T-helper 22 cell (primary cell): ENCODE measurements at regions not wholly inside any gene's neighbourhood (a gene's known extent, or its start where the extent isn't known, plus 50 kb on each side); places are given as distances from the start of the nearest gene placed in this dataset.

Source experiments
- DNase-seq: peaks from one replicate; pipeline ENCODE4 v3.0.0-alpha.2; 2020; ENCODE audit warnings: low read depth

- DNase-seq, result no peak
Observed at GRCh38 chr6:33967966-33968724, 164.3 kb upstream of the MLN start.

DNA sequence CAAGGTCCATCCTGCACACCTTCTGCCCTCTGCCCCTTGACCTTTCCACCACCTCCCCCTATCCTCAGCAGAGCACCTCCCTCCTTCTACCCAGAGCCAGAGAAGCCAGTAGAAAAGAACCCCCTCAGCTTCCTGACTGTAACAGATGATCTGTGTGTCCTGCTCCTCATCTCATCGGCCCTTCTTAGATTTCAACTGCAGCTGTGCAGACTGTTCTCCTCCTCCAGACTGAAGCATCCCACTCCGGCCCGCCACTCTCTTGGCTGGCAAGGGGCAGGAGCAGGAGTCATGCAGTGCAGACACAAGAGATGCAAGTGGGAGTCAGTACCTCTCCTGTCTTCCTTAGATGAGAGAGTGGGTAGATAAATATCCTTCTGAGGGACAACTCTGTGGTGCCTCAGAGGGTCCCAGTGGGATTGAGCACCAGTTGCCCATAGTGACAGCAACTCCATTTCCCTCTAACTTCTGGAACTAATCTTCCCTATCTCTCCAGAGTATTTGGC, 163.5 kb upstream of the MLN start:
- no peak for DNase-seq

GRCh38 chr6:33966536-33966935, 162.7 kb upstream of the MLN start:
- DNase-seq, result no peak

- DNase-seq, result no peak
Observed at GRCh38 chr6:33965766-33966165, 162.0 kb upstream of the MLN start.

DNA sequence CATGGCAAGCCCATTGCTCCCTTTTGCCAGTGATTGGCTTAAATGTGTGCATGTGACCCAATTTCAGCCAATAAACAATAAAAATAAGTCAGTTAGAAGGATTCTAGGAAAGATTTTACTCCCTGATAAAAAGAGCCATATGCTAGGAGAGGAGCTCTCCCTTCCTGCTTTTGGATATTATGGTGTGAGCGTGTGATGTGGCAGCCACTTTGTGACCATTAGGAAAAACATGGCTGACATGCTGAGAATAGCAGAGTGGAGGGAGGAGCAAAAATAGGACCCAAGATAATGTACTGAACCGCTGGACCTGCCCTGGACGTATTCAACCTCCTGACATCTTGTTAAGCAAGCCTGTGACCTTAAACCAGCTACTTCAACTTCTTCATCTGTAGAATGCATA, 160.6 kb upstream of the MLN start:
- no peak for DNase-seq

DNA sequence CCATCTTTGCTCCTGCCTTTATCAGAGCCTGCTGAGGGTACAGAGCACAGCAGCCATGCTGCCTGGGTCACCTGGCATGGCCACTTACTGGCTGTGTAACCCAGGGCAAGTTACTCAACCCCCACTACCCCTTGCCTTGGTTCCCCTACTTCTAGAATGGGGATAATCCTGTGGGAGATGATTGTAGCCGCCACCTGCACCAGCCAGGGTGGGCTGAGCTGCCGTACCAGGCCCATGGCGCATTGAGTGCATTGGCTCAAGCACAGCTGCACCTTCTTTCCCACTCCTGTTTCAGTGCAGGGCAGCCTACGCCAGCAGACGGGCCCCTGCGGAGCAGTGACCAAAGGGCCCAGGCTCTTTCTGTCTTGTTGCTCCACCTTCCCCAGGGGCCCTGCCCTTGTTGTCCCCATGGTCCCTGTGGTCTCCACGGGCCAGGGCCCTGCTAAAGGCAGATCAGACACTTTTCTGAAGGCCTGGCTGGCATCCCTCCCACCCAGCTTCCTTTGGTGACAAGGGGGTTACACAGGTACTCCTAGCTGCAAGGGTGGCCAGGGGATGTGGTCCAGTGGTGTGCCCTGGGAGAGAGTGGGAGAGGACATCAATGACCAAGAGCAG, 159.4 kb upstream of the MLN start:
- DNase-seq, result no peak

DNA sequence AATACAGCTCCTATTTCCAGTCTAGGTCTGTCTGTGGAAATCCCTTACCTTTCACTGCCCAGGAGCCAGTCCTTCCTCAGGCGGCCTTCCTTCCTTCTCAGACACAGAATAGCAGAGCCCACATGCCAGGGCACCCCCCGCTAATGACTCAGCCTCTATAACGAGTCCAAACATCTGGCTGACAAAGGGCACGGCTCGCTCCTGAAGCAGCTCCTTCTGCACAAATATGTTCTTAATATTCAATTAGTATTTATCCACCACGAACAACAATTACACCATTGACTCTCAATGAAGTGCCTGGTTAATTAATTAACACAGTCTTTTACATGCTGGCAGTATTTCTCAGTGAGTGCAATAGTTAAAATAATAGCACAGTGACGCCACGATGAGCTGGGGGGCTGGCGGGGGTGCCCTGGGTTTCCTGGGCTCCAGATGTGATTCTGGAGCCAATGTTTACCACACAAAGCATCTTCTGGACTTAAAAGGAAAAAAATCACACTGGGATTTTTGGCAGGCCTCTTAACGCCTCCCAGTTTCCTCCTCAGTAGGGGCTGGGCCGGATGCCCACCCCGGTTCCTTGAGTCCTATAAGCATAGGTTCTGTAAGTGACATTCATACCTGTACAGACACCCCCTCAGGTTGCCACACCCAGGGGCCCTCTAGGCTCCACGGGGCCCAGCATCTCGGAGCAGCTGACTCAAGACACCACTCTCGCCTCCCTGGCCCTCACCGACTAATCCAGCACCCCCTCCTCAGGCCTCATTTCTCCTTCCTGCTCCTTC, 158.6 kb upstream of the MLN start:
- DNase-seq, result no peak

DNA sequence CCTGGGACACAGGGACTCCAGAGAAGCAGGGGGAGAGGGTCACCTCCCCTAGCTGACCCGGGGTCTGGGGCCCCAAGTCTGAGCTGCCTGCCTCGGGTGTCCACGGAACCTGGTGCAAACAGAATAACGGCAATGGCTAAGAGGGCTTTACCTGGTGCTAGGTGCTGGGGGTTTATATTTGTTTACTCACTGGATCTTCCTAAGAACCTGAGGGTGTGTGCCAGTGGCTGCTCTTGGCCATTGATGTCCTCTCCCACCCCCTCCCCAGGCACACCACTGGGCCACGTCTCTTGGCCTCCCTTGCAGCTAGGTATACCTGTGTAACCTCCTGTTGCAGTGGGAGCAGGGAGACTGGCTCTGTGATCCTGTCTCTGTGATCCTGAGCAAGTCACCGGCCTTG, 157.9 kb upstream of the MLN start:
- DNase-seq, result no peak

- DNase-seq, result no peak
Observed at GRCh38 chr6:33960345-33961313, 156.8 kb upstream of the MLN start.

DNA sequence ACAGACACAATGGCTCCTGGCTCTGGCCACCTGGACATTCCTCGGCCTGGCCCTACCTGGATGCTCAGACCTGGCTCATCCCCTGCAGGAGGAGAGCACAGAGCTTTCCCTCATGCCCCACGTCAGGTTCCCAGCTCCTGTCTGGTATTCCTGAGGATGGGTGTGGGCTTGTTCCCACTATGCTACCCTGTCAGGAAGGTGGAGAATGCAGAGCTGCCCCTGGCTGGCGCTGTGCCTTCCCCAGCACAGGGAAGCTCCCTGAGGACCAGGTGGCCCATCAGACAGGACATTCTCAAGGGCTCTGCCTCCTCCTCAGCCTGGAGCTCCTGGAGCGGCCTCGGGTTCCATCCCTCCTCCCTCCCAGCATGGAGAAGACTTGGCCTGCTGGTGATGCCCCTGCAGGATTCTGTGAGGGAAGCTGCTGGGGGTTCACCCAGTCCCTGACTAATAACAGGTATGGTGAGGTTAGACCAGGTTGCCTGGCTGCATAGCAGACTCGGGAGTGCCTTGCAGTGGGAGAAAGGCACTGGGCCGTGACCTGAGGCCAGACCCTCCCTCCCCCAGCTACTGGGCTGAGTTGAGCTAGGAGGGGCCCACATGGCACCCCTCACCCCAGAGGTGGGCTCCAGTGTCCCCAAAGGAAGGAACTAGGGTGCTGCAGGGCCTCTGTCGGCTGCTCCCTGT, 156.0 kb upstream of the MLN start:
- DNase-seq, result no peak

GRCh38 chr6:33959329-33959651, 155.5 kb upstream of the MLN start:
- DNase-seq, result no peak

DNA sequence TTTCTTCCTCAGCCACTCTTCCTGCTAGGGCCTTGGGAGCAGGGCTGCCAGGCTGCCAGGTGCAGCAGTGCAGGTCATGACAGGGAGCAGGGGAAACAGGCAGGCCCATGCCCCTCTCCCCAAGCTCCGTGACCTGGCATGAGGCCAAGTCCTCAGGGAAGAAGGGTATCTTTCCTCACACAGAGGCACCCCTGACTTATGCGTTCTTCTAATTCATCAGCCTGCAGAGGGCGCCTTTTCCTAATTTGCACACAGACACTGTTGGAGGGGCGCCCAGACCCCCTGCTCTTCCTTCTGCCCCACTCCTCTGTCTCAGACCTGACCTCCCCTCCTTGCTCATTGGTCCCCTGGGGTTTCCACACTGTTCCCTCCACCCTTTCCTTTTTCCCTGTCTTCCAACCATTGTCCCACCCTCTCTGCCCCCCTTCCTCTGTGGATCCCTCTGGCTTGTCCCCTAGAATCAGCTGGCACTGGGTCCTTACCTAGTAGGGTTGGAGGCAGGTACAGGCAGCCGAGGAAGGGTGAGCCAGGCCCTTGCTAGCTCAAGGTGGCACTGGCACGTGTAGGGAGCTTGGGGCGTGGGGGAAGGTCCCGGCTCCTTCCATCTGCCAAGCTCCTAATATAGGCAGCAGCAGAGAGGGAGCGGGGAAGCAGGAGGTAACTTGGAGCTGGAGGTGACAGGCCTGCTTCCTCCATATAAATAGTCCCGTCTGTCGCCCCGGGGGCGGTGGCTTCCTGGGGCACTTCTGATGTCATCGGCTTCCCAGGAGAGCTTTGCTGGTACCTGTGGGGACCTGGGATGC, 154.9 kb upstream of the MLN start:
- DNase-seq, result no peak

DNA sequence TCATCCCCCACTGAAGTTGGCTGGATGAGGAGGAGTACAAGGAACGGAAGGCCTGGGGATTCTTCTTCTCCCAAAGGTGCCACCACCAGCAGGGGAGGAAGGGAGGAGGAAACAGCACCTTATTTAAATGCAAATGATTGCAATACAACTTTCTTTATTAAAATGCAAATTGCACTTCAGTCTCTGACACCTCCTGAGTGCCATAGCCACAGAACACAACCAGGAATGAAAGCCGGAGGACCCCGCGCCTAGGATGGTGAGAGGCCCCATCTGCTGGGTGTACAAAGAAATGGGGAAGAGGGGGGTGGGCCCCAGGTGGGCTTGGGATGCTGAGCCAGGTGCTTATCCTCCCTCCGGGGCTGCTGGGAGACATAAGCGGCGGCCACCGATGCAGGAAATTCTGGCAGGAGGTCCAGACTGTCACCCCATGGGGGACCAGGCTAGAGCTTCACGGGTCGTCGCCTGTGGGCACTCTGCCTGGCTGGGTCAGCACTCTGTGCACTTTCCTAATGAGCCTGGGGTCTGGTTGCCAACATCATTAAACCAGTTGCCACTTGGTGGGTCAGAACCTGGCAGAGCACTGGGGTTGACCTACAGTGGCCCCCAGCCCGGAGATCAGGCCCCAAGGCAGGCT, 154.2 kb upstream of the MLN start:
- no peak for DNase-seq

DNA sequence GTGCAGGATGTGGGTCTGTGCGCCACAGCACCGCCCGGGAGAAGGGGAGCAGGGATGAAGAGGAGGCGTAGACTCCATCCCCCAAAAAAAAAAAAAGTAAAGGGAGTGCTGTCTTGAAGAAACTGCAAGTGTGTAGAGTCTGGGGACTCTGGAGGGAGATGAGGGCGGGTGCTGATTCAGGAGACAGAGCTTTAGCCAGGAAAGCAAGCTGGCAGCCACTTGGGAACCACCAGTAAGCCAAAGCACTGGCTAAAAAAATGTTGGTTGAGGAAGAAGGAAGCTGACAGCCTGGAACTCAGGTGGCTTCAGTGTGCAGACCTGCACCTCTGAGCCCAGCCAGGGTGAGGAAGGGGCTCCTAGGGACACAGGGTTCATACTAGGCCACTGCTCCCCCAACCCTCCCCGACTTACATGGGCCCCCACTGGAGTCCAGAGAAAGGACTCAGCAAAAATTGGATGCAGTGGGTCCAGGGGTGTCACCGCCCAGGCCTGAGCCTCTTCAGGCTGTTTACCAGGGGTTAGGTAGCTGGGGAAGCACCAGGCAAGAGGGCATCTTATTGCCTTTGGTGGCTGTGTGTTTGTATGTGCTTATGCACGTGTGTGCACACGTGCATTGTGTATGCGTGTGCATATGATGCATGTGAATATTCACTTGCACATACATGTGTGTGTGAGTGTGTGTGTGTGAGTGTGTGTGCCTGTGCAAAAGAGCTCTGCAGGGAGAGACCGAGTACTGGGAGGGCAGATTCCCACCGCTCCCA, 153.5 kb upstream of the MLN start:
- no peak for DNase-seq

DNA sequence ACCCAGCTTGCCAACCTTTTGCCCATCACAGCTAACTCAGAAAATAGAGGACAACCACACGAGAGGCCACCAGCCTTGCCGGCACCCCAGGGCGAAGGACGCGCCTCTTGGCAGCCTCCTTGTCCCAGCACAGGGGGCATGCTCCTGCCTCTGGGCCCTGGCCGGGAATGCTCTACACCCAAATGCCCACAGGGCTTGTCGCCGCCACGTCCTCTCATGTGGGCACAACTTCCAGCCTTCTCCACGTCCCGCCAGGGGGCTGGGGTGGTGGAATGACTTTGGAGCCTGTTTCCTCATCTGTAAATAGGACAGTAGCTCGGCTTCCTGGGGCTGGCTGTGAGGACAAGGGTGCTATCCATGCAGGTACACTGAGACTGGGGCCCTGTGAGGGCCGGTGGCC, 152.4 kb upstream of the MLN start:
- no peak for DNase-seq

GRCh38 chr6:33955566-33955965, 151.8 kb upstream of the MLN start:
- DNase-seq, result no peak

GRCh38 chr6:33954453-33954852, 150.7 kb upstream of the MLN start:
- no peak for DNase-seq

DNA sequence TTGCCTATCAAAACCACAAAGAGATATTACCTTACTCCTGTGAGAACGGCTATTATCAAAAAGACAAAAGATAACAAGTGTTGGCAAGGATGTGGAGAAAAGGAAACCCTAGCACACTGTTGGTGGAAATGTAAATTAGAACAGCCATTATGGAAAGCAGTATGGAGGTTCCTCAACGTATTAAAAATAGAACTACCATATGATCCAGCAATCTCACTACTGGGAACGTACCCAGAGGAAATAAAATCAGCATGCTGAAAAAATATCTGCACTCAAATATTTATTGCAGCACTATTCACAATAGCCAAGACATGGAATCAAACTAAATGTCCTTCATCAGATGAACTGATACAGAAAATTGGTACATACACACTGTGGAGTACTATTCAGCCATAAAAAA, 149.4 kb upstream of the MLN start:
- DNase-seq, result no peak

DNA sequence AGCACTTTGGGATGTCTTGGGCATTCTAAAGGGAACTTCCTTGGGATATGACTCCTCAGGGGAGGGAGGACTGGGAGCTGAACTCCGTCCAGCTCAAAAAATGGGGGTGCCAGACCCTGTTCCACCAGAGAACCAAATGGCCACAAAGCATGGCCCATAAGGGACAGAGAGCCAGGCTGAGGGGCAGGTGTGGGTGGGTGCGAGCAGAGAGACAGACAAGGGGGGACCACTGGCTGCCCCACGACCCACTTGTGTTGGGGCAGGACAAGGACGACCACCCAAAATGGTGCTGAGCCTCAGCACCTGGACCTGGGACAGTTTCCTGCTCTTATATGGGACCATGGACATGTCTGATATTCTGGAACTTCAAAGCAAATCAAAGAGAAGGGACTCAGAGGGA, 148.2 kb upstream of the MLN start:
- DNase-seq, result no peak
